HL-60 (cell line): ENCODE measurements at regions not wholly inside any gene's neighbourhood (a gene's known extent, or its start where the extent isn't known, plus 50 kb on each side); places are given as distances from the start of the nearest gene placed in this dataset.
A peak's percentile ranks its signal among the peaks of the same experiment; 100 is the strongest.

Experiments
- DNase-seq, 2 experiments: peaks; one replicate each; pipeline ENCODE4 v3.0.0-alpha.2; 2010 to 2020; ENCODE audit warnings: low read depth in 1 of 2, low spot score in 1 of 2
- H3K27ac ChIP-seq: fragments of 250-450 bp; sonication (Bioruptor Pico); replicated peaks from 2 replicates; pipeline ENCODE4 v1.5.1; 2020; ENCODE audit warnings: mild to moderate bottlenecking, moderate library complexity
- H3K27me3 ChIP-seq: fragments of 250-450 bp; sonication (Bioruptor Pico); 2 replicates; pipeline ENCODE4 v1.5.1; 2021; ENCODE audit warnings: mild to moderate bottlenecking, moderate library complexity; ENCODE audit not compliant: insufficient read depth, poor library complexity, severe bottlenecking
- H3K4me3 ChIP-seq: replicated peaks from 2 replicates; pipeline ENCODE4 v1.5.1; 2011; ENCODE audit warnings: mild to moderate bottlenecking, control low read depth, low read length; ENCODE audit not compliant: insufficient read depth
- GABPA ChIP-seq: IDR thresholded peaks from 2 replicates; pipeline ENCODE4 v1.6.1; 2012; ENCODE audit warnings: low read depth
- POLR2AphosphoS5 ChIP-seq: IDR thresholded peaks from 2 replicates; pipeline ENCODE4 v1.6.1; 2012; ENCODE audit warnings: low read depth
- SPI1 ChIP-seq: IDR thresholded peaks from 2 replicates; pipeline ENCODE4 v1.6.1; 2012; ENCODE audit warnings: low read depth, mild to moderate bottlenecking, borderline replicate concordance
- TF ChIP-seq, protein P1 (sequence below): IDR thresholded peaks from 2 replicates; pipeline ENCODE4 v1.6.1; 2012; ENCODE audit warnings: low read depth; ENCODE audit not compliant: insufficient replicate concordance
- TF ChIP-seq, protein P2 (sequence below): IDR thresholded peaks from one replicate; pipeline ENCODE4 v1.5.1; 2011; ENCODE audit warnings: low read length, control low read depth, inconsistent platforms; ENCODE audit not compliant: insufficient read depth

DNA sequence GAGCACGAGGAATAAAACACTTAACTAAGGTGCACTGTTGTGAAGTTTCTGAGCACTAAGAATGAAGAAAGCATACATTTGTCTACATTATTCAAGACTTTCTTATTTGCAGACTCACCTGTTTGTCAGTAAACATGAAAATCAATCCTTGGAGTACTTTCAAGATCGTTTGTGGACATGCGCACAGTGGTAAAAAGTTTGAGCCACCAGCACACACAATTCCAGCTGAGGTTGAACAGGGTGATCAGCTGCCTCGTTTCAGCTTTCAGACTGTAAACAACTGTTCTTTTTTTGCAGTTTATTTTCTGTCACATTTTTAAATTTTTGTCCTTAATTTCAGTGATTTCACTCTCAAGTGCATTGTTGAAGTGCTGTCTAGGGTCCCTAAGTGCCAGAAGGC is 143.8 kb upstream of the VCX2 start:
- Histone ChIP-seq H3K27me3 (no peaks in the 10 kb centered on the region), H3K27ac (no peak overlapping the region), H3K4me3 (no peak overlapping the region)
- no peak for DNase-seq
- TF ChIP-seq, protein P1, sequence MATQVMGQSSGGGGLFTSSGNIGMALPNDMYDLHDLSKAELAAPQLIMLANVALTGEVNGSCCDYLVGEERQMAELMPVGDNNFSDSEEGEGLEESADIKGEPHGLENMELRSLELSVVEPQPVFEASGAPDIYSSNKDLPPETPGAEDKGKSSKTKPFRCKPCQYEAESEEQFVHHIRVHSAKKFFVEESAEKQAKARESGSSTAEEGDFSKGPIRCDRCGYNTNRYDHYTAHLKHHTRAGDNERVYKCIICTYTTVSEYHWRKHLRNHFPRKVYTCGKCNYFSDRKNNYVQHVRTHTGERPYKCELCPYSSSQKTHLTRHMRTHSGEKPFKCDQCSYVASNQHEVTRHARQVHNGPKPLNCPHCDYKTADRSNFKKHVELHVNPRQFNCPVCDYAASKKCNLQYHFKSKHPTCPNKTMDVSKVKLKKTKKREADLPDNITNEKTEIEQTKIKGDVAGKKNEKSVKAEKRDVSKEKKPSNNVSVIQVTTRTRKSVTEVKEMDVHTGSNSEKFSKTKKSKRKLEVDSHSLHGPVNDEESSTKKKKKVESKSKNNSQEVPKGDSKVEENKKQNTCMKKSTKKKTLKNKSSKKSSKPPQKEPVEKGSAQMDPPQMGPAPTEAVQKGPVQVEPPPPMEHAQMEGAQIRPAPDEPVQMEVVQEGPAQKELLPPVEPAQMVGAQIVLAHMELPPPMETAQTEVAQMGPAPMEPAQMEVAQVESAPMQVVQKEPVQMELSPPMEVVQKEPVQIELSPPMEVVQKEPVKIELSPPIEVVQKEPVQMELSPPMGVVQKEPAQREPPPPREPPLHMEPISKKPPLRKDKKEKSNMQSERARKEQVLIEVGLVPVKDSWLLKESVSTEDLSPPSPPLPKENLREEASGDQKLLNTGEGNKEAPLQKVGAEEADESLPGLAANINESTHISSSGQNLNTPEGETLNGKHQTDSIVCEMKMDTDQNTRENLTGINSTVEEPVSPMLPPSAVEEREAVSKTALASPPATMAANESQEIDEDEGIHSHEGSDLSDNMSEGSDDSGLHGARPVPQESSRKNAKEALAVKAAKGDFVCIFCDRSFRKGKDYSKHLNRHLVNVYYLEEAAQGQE: no peak
- TF ChIP-seq POLR2AphosphoS5: no peak
- TF ChIP-seq SPI1: no peak
- no peak for TF ChIP-seq GABPA
- TF ChIP-seq, protein P2, sequence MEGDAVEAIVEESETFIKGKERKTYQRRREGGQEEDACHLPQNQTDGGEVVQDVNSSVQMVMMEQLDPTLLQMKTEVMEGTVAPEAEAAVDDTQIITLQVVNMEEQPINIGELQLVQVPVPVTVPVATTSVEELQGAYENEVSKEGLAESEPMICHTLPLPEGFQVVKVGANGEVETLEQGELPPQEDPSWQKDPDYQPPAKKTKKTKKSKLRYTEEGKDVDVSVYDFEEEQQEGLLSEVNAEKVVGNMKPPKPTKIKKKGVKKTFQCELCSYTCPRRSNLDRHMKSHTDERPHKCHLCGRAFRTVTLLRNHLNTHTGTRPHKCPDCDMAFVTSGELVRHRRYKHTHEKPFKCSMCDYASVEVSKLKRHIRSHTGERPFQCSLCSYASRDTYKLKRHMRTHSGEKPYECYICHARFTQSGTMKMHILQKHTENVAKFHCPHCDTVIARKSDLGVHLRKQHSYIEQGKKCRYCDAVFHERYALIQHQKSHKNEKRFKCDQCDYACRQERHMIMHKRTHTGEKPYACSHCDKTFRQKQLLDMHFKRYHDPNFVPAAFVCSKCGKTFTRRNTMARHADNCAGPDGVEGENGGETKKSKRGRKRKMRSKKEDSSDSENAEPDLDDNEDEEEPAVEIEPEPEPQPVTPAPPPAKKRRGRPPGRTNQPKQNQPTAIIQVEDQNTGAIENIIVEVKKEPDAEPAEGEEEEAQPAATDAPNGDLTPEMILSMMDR: no peak

DNA sequence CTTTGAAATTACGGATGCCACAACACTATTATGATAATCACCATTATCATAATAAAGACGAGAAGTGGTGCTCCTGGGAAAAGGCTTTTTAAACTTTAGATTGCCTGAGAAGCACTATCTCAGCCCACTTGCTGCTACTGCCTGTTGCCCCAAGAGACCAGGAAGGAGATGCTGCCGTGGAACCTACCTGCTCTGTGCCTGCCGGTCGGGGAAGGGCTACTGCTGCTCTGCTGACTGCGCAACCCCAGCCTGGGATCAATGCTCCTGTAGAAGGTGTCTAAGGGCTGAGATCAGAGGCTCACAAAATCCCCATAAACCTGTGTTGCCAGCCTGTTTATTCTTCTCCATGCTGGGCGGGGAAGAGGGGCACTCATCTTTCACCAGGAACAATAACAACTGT is 145.3 kb upstream of the VCX3B start:
- TF ChIP-seq GABPA: no peak
- TF ChIP-seq, protein P1: no peak
- TF ChIP-seq POLR2AphosphoS5: no peak
- TF ChIP-seq, protein P2: no peak
- no peak for TF ChIP-seq SPI1
- Histone ChIP-seq H3K27ac (no peak overlapping the region), H3K27me3 (no peaks in the 10 kb centered on the region), H3K4me3 (no peak overlapping the region)
- no peak for DNase-seq

DNA sequence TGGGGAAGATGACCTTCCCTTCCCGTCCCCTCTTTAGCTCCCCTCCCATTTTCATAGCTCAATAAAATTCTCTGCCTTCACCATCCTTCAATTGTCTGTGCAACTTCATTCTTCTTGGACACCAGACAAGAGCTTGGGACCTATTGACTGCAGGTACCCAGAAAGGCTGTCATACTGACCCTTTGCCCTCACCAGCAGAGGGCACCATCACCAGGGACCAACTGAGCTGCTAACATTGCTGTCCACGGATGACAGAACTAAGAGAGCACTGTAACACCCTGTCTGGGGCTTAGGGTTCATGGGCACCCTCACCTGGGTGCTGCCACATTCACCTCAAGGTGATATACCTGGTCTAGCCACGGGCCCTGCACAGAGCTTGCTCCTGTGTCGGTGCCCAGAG is 141.3 kb upstream of the VCX3B start:
- no peak overlapping the region for H3K27ac ChIP-seq
- DNase-seq: peak in 1 of 2 experiments; percentile 11
- H3K27me3 ChIP-seq: no peaks in the 10 kb centered on the region
- TF ChIP-seq, protein P2: peak; percentile 43
- TF ChIP-seq GABPA: no peak
- no peak overlapping the region for H3K4me3 ChIP-seq

DNA sequence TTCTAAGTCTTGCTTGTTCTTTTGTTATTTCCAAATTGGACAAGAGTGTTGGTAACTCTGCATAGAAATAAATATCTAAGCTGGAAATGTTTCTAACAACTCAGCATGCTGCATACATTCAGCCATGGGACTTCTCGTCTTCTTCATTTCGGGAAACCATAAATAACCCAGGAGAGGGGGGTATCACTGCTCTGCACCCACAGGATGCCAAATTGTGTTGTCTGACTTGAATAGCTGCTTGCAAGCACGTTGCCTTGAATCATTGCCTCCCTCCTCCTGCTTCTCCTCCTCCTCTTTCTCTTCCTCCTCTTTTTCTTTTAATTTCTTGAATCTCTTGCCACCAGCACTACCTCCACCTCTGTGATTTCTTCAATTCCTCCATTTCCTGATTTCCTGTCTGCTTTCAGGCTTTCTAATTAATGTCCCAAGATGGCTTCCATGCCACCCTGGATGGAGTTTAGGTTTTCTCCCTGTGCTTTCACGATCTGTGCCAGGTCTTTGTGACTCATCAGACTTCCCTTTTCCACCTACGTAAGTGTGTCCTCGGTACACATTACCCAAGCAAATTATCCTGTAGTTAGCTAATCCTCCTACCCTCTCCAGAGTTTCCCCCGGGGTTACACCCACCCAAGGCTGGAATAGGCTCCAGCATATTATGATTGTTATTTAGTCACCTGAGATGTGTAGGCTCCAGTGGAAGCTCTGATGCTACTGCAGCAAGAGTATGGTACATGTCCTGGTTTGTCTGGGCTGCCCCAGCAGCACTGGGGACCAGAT is 122.6 kb upstream of the VCX3B start:
- Histone ChIP-seq H3K27ac (no peak overlapping the region), H3K4me3 (no peak overlapping the region), H3K27me3 (no peaks in the 10 kb centered on the region)
- TF ChIP-seq POLR2AphosphoS5 (no peak), GABPA (no peak), SPI1 (no peak)
- TF ChIP-seq, protein P2: no peak
- TF ChIP-seq, protein P1: no peak
- no peak for DNase-seq
